HepG2 (cell line): ENCODE measurements at regions not wholly inside any gene's neighbourhood (a gene's known extent, or its start where the extent isn't known, plus 50 kb on each side); places are given as distances from the start of the nearest gene placed in this dataset.

ENCODE experiments used
- FOXK2 ChIP-seq: fragments of 450-650 bp; IDR thresholded peaks from 2 replicates; pipeline ENCODE4 v1.6.1; 2016
- FOXM1 ChIP-seq: sonication (generic); formaldehyde crosslinking; IDR thresholded peaks from 2 replicates; pipeline ENCODE4 v1.5.0; 2020; ENCODE audit warnings: missing genetic modification reagents
- ZNF331 ChIP-seq: sonication (generic); formaldehyde crosslinking; IDR thresholded peaks from 2 replicates; pipeline ENCODE4 v1.4.0; 2020; ENCODE audit warnings: missing genetic modification reagents

- TF ChIP-seq FOXM1 (CRISPR knock-in tag) (no peak), ZNF331 (CRISPR knock-in tag) (no peak), FOXK2 (no peak)
Measured at GRCh38 chr2:133653056-133653455, 84.8 kb upstream of the NCKAP5 start.
